SK-N-MC (cell line): ENCODE measurements at regions not wholly inside any gene's neighbourhood (a gene's known extent, or its start where the extent isn't known, plus 50 kb on each side); places are given as distances from the start of the nearest gene placed in this dataset.

Experiments
- EZH2 ChIP-seq: fragments of 200-600 bp; sonication (generic); IDR thresholded peaks from one replicate; pipeline ENCODE4 v1.6.1; 2017; ENCODE audit warnings: antibody characterized with exemption
- POLR2AphosphoS5 ChIP-seq: IDR thresholded peaks from 2 replicates; pipeline ENCODE4 v1.6.1; 2012; ENCODE audit warnings: mild to moderate bottlenecking, low read depth, low read length, borderline replicate concordance

DNA sequence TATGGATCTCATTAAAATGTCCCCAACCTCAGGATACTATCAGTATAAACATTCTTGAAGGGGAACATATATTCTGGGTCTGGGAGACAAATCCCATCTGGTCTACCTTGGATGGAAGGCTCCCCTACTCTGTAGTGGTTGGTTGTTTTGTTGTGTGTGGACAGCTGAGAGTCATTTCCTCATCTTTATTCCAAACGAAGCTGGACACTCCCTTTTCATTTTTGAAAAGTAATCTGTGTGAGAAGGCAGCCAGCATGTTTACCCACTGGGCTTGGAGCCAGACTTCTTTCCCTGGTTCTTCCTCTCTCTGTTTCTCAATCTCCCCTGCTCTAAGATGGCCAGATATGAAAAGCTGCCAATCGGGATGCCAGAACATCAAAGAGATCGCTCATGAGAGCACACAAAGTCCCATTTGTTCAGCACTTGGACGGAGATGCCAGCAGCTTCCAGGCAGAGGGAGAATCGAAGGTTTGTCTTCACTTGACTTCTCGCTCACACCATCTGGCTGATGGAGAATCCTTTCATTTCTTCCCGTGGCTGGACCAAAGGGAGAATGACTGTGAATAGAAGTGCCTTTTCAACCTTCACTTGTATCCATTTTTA, 108.1 kb upstream of the AGR3 start:
- no peak for TF ChIP-seq EZH2
- TF ChIP-seq POLR2AphosphoS5 = no peak
